Thyroid gland (tissue), 4 donors: ENCODE measurements at regions not wholly inside any gene's neighbourhood (a gene's known extent, or its start where the extent isn't known, plus 50 kb on each side); places are given as distances from the start of the nearest gene placed in this dataset.

Experiments
- DNase-seq, 2 donors: peaks; one replicate each; pipeline ENCODE4 v3.0.0-alpha.2; 2019
- H3K27ac ChIP-seq, 3 donors: fragments of 200-600 bp; sonication (generic); 1 replicate in 2 of 3; 2 replicates in 1 of 3; pipeline ENCODE4 v1.5.1; 2016 to 2019; ENCODE audit warnings: mild to moderate bottlenecking in 1 of 3, moderate library complexity in 1 of 3
- H3K27me3 ChIP-seq: fragments of 200-600 bp; sonication (generic); one replicate; pipeline ENCODE4 v1.5.1; 2019
- H3K36me3 ChIP-seq, 2 donors: fragments of 200-600 bp; sonication (generic); one replicate each; pipeline ENCODE4 v1.5.1; 2016 to 2019
- H3K4me1 ChIP-seq, 2 donors: fragments of 200-600 bp; sonication (generic); one replicate each; pipeline ENCODE4 v1.5.1; 2017 to 2019
- H3K4me3 ChIP-seq, 3 donors: fragments of 200-600 bp; sonication (generic); replicated peaks in 1 of 3; 1 replicate in 2 of 3; 2 replicates in 1 of 3; pipeline ENCODE4 v1.5.1; 2016; ENCODE audit warnings: mild to moderate bottlenecking in 1 of 3
- H3K9me3 ChIP-seq: fragments of 200-600 bp; sonication (generic); one replicate; pipeline ENCODE4 v1.5.1; 2017
- CTCF ChIP-seq, 6 experiments: fragments of 200-600 bp in 3 of 6; fragments of 450-650 bp in 3 of 6; sonication (generic) in 3 of 6; IDR thresholded peaks; one replicate each; pipeline ENCODE4 v1.5.1; 2016 to 2019; ENCODE audit warnings: antibody characterized with exemption in 6 of 6, mild to moderate bottlenecking in 2 of 6, inconsistent platforms in 1 of 6, moderate library complexity in 1 of 6
- POLR2A ChIP-seq, 2 donors: fragments of 450-650 bp; IDR thresholded peaks; one replicate each; pipeline ENCODE4 v1.6.1; 2017; ENCODE audit warnings: antibody characterized with exemption in 2 of 2, mild to moderate bottlenecking in 2 of 2, moderate library complexity in 1 of 2
- WGBS, 2 donors: methylation state at CpG; one replicate each; pipeline ENCODE4 v1.1.5; 2017; 5-methylcytosine and 5-hydroxymethylcytosine counted together
- intact Hi-C: fragments of 100-400 bp; cut with DNase I; formaldehyde crosslinking; loops from one replicate; pipeline ENCODE4 v1.15.1; 2023

- intact Hi-C loops: no loop called here
- Histone ChIP-seq H3K9me3 (no peaks in the 10 kb centered on the region), H3K4me1 (no peaks in the 10 kb centered on the region), H3K4me3 (no peak overlapping the region), H3K27ac (no peak overlapping the region), H3K27me3 (no peaks in the 10 kb centered on the region), H3K36me3 (no peaks in the 10 kb centered on the region)
- TF ChIP-seq CTCF (IDR thresholded peaks at IDR 0.05) (no peak), POLR2A (IDR thresholded peaks at IDR 0.05) (no peak)
- 80 to 81% methylated on average over 3 of the region's 3 CpGs for WGBS, 2 donors
- DNase-seq: no peak
Observed at GRCh38 chr1:218066332-218066731, 218.8 kb upstream of the RRP15 start.

- Histone ChIP-seq H3K4me1 (no peaks in the 10 kb centered on the region), H3K27me3 (no peaks in the 10 kb centered on the region), H3K9me3 (no peaks in the 10 kb centered on the region), H3K27ac (no peak overlapping the region), H3K4me3 (no peak overlapping the region), H3K36me3 (no peaks in the 10 kb centered on the region)
- DNase-seq: no peak
- no peak for TF ChIP-seq POLR2A (IDR thresholded peaks at IDR 0.05)
- TF ChIP-seq CTCF (IDR thresholded peaks at IDR 0.05): no peak
- 67 to 70% methylated on average over 1 of the region's 1 CpG for WGBS, 2 donors
- intact Hi-C loops: no loop called here
Observed at GRCh38 chr1:218068241-218068640, 216.9 kb upstream of the RRP15 start.

- no peak overlapping the region for H3K27ac ChIP-seq
- no peaks in the 10 kb centered on the region for H3K27me3 ChIP-seq
- TF ChIP-seq CTCF (IDR thresholded peaks at IDR 0.05) (no peak), POLR2A (IDR thresholded peaks at IDR 0.05) (no peak)
- H3K9me3 ChIP-seq: no peaks in the 10 kb centered on the region
- 27 to 32% methylated on average over 2 of the region's 2 CpGs for WGBS, 2 donors
- no peaks in the 10 kb centered on the region for H3K4me1 ChIP-seq
- no peaks in the 10 kb centered on the region for H3K36me3 ChIP-seq
- H3K4me3 ChIP-seq: no peak overlapping the region
- no peak for DNase-seq
- intact Hi-C loops: no loop called here
Observed at GRCh38 chr1:218069180-218069579, 215.9 kb upstream of the RRP15 start.

- Histone ChIP-seq H3K27ac (no peak overlapping the region), H3K4me1 (no peaks in the 10 kb centered on the region), H3K36me3 (no peaks in the 10 kb centered on the region), H3K4me3 (no peak overlapping the region), H3K9me3 (no peaks in the 10 kb centered on the region), H3K27me3 (no peaks in the 10 kb centered on the region)
- DNase-seq: no peak
- intact Hi-C loops: no loop called here
- no peak for TF ChIP-seq POLR2A (IDR thresholded peaks at IDR 0.05)
- no peak for TF ChIP-seq CTCF (IDR thresholded peaks at IDR 0.05)
Observed at GRCh38 chr1:218073062-218073461, 212.0 kb upstream of the RRP15 start.

GRCh38 chr1:218078916-218079315, 206.2 kb upstream of the RRP15 start:
- TF ChIP-seq POLR2A (IDR thresholded peaks at IDR 0.05): no peak
- no peak for TF ChIP-seq CTCF (IDR thresholded peaks at IDR 0.05)
- Histone ChIP-seq H3K9me3 (no peaks in the 10 kb centered on the region), H3K4me3 (no peak overlapping the region), H3K36me3 (no peaks in the 10 kb centered on the region), H3K27ac (no peak overlapping the region), H3K4me1 (no peaks in the 10 kb centered on the region), H3K27me3 (no peaks in the 10 kb centered on the region)
- intact Hi-C loops: no loop called here
- 55 to 63% methylated on average over 3 of the region's 3 CpGs for WGBS, 2 donors
- DNase-seq: no peak
